ENCODE measurements at regions not wholly inside any gene's neighbourhood (a gene's known extent, or its start where the extent isn't known, plus 50 kb on each side); places are given as distances from the start of the nearest gene placed in this dataset.
A peak's percentile ranks its signal among the peaks of the same experiment; 100 is the strongest.

DNA sequence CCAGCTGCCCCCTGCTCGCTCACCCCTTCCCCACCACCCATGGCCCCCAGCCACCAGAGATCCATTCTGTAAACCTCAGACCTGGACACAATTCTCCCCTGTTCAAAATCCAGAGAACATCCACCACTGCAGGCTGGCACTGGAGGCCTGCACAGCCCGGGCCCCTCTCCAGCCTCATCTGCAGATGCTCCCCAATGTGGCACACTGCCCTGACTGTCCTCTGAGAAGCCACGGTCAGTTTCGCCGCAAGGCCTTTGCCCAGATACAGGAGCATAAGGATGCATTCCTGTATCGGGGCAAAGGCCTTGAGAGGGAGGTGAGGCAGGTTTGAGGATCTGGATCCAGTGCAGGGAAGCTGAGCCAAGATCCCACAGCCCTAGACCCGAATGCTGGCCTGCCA is 175.4 kb upstream of the LINGO1 start:
- no peaks in the 10 kb centered on the region for H3K9me3 ChIP-seq (ENCODE audit: control insufficient read depth, low read length, poor library complexity, severe bottlenecking)
- ATAC-seq (no peak), DNase-seq (no peak)
- no peak overlapping the region for H3K27ac Mint-ChIP-seq
- H3K4me3 Mint-ChIP-seq = no peak overlapping the region
- no peaks in the 10 kb centered on the region for H3K36me3 Mint-ChIP-seq (ENCODE audit: low read depth)
- H3K4me1 Mint-ChIP-seq = peaks cover 2% of the 10 kb centered on the region
- H3K27me3 Mint-ChIP-seq = peaks cover 29% of the 10 kb centered on the region

DNA sequence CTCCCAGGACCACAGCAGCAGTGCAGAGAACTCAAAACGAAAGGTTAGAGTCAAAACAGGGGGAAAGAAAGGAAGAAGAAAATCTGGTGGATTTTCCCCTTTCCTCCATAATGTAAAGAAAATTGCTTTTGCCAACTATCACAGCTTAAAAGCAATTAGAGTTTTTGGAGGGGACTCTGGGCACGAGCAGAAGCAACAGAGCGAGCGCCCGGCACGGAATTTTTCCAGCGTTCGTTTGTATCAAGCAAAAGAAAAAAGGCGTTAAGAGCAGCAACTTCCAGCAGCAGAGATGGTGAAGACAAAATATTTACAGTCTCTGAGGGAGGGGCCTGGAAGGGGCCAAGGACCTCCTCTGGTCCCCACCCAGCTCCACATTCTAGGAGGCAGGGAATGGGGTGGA is 174.9 kb upstream of the LINGO1 start:
- no peak overlapping the region for H3K4me3 Mint-ChIP-seq
- ATAC-seq (no peak), DNase-seq (no peak)
- H3K36me3 Mint-ChIP-seq (ENCODE audit: low read depth) = no peaks in the 10 kb centered on the region
- peaks cover 24% of the 10 kb centered on the region for H3K27me3 Mint-ChIP-seq
- no peak overlapping the region for H3K27ac Mint-ChIP-seq
- H3K4me1 Mint-ChIP-seq = peaks cover 2% of the 10 kb centered on the region
- no peaks in the 10 kb centered on the region for H3K9me3 ChIP-seq (ENCODE audit: control insufficient read depth, low read length, poor library complexity, severe bottlenecking)

- Mint-ChIP-seq H3K4me1 (peaks cover 2% of the 10 kb centered on the region), H3K27ac (no peak overlapping the region), H3K4me3 (no peak overlapping the region), H3K36me3 (ENCODE audit: low read depth) (no peaks in the 10 kb centered on the region), H3K27me3 (peaks cover 23% of the 10 kb centered on the region)
- ATAC-seq (no peak), DNase-seq (no peak)
- no peaks in the 10 kb centered on the region for H3K9me3 ChIP-seq (ENCODE audit: control insufficient read depth, low read length, poor library complexity, severe bottlenecking)
Observed at GRCh38 chr15:77807115-77807514, 174.4 kb upstream of the LINGO1 start.

DNA sequence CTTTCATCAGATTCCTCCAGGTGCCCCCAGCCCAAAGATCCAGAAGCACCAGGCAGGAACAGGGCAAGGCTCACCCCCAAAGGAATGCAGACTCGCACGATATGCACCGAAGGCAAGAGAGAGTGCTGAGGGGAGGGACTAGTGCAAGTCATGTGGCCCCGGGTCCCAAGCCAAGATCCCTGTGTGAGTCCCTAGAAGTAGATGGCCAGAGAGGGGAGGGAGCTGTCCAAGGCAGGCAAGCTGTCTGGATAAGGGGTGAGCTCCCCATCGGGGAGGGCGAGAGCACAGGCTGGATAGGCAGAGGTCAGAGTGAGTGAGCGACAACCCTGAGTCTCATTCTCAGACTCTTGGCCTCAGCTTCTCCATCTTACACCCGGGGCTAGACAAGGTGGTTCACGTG is 171.5 kb upstream of the LINGO1 start:
- H3K27ac Mint-ChIP-seq = no peak overlapping the region
- H3K4me3 Mint-ChIP-seq = no peak overlapping the region
- H3K36me3 Mint-ChIP-seq (ENCODE audit: low read depth) = no peaks in the 10 kb centered on the region
- no peak for DNase-seq
- H3K27me3 Mint-ChIP-seq = peaks cover 34% of the 10 kb centered on the region
- no peak for ATAC-seq
- H3K4me1 Mint-ChIP-seq = peaks cover 2% of the 10 kb centered on the region
- no peaks in the 10 kb centered on the region for H3K9me3 ChIP-seq (ENCODE audit: control insufficient read depth, low read length, poor library complexity, severe bottlenecking)

DNA sequence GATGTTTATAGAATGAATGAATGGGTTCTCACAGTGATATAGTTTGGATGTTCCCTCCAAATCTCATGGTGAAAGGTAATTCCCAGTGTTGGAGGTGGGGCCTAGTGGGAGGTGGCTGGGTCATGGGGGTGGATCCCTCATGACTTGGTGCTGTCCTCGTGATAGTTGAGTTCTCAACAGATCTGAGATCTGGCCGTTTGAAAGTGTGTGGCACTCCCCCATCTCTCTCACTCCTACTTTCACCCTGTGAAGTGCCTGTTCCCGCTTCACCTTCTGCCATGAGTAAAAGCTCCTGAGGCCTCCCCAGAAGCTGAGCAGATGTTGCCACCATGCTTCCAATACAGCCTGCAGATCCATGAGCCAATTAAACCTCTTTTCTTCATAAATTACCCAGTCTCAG is 170.8 kb upstream of the LINGO1 start:
- DNase-seq (no peak), ATAC-seq (no peak)
- Mint-ChIP-seq H3K27ac (no peak overlapping the region), H3K27me3 (peaks cover 38% of the 10 kb centered on the region), H3K4me3 (no peak overlapping the region), H3K36me3 (ENCODE audit: low read depth) (no peaks in the 10 kb centered on the region), H3K4me1 (peaks cover 2% of the 10 kb centered on the region)
- no peaks in the 10 kb centered on the region for H3K9me3 ChIP-seq (ENCODE audit: control insufficient read depth, low read length, poor library complexity, severe bottlenecking)

- no peak for ATAC-seq
- H3K4me1 Mint-ChIP-seq = peaks cover 6% of the 10 kb centered on the region
- no peak for DNase-seq
- no peak overlapping the region for H3K4me3 Mint-ChIP-seq
- peaks cover 47% of the 10 kb centered on the region for H3K27me3 Mint-ChIP-seq
- H3K36me3 Mint-ChIP-seq (ENCODE audit: low read depth) = peaks cover 1% of the 10 kb centered on the region
- no peaks in the 10 kb centered on the region for H3K9me3 ChIP-seq (ENCODE audit: control insufficient read depth, low read length, poor library complexity, severe bottlenecking)
- no peak overlapping the region for H3K27ac Mint-ChIP-seq
Observed at GRCh38 chr15:77800305-77800704, 167.6 kb upstream of the LINGO1 start.

DNA sequence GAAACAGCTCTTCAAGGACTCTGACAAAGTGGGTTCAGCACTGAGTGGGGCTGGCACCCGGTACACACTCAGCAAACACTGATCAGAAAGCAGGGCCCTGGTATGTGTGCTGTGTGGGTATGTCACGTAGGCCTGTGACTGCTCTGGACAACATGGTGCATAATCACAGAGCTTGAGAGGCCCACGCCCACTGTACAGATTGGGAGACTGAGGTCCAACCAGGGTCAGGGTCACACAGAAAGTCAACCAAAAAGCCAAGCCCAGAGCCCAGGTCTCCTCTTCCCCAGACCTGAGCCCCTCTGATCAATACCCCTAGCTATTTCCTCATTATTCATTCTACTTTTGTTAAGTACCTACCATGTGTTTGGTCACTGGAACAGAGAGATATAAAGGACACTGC is 166.1 kb upstream of the LINGO1 start:
- H3K9me3 ChIP-seq (ENCODE audit: control insufficient read depth, low read length, poor library complexity, severe bottlenecking) = no peaks in the 10 kb centered on the region
- Mint-ChIP-seq H3K4me1 (peaks cover 6% of the 10 kb centered on the region), H3K36me3 (ENCODE audit: low read depth) (peaks cover 2% of the 10 kb centered on the region), H3K27ac (no peak overlapping the region), H3K27me3 (peaks cover 52% of the 10 kb centered on the region), H3K4me3 (no peak overlapping the region)
- DNase-seq (no peak), ATAC-seq (no peak)

- no peak for DNase-seq
- Mint-ChIP-seq H3K27ac (no peak overlapping the region), H3K4me1 (peaks cover 4% of the 10 kb centered on the region), H3K27me3 (peaks cover 50% of the 10 kb centered on the region), H3K4me3 (no peak overlapping the region), H3K36me3 (ENCODE audit: low read depth) (peaks cover 2% of the 10 kb centered on the region)
- no peaks in the 10 kb centered on the region for H3K9me3 ChIP-seq (ENCODE audit: control insufficient read depth, low read length, poor library complexity, severe bottlenecking)
- no peak for ATAC-seq
Observed at GRCh38 chr15:77798151-77798835, 165.6 kb upstream of the LINGO1 start.

GRCh38 chr15:77797270-77797669 is 164.6 kb upstream of the LINGO1 start:
- H3K4me3 Mint-ChIP-seq = no peak overlapping the region
- peaks cover 59% of the 10 kb centered on the region for H3K27me3 Mint-ChIP-seq
- H3K36me3 Mint-ChIP-seq (ENCODE audit: low read depth) = peaks cover 2% of the 10 kb centered on the region
- DNase-seq = no peak
- peak overlapping the region; percentile 45 for H3K27ac Mint-ChIP-seq
- no peak for ATAC-seq
- no peaks in the 10 kb centered on the region for H3K9me3 ChIP-seq (ENCODE audit: control insufficient read depth, low read length, poor library complexity, severe bottlenecking)
- peaks cover 4% of the 10 kb centered on the region for H3K4me1 Mint-ChIP-seq

GRCh38 chr15:77796046-77796729 is 163.5 kb upstream of the LINGO1 start:
- Mint-ChIP-seq H3K4me3 (no peak overlapping the region), H3K4me1 (peaks cover 4% of the 10 kb centered on the region), H3K36me3 (ENCODE audit: low read depth) (peaks cover 2% of the 10 kb centered on the region), H3K27ac (no peak overlapping the region), H3K27me3 (peaks cover 59% of the 10 kb centered on the region)
- DNase-seq (no peak), ATAC-seq (no peak)
- no peaks in the 10 kb centered on the region for H3K9me3 ChIP-seq (ENCODE audit: control insufficient read depth, low read length, poor library complexity, severe bottlenecking)

- no peak overlapping the region for H3K4me3 Mint-ChIP-seq
- H3K27ac Mint-ChIP-seq = no peak overlapping the region
- peaks cover 55% of the 10 kb centered on the region for H3K27me3 Mint-ChIP-seq
- H3K9me3 ChIP-seq (ENCODE audit: control insufficient read depth, low read length, poor library complexity, severe bottlenecking) = no peaks in the 10 kb centered on the region
- H3K36me3 Mint-ChIP-seq (ENCODE audit: low read depth) = peaks cover 2% of the 10 kb centered on the region
- H3K4me1 Mint-ChIP-seq = peaks cover 4% of the 10 kb centered on the region
- no peak for DNase-seq
- no peak for ATAC-seq
Observed at GRCh38 chr15:77795446-77795845, 162.7 kb upstream of the LINGO1 start.

GRCh38 chr15:77791941-77792340 is 159.2 kb upstream of the LINGO1 start:
- ATAC-seq = no peak
- DNase-seq = no peak
- H3K4me1 Mint-ChIP-seq = peaks cover 2% of the 10 kb centered on the region
- no peaks in the 10 kb centered on the region for H3K9me3 ChIP-seq (ENCODE audit: control insufficient read depth, low read length, poor library complexity, severe bottlenecking)
- H3K36me3 Mint-ChIP-seq (ENCODE audit: low read depth) = peaks cover 2% of the 10 kb centered on the region
- H3K27ac Mint-ChIP-seq = no peak overlapping the region
- H3K27me3 Mint-ChIP-seq = peaks cover 53% of the 10 kb centered on the region
- no peak overlapping the region for H3K4me3 Mint-ChIP-seq

GRCh38 chr15:77790481-77790880 is 157.8 kb upstream of the LINGO1 start:
- peaks cover 50% of the 10 kb centered on the region for H3K27me3 Mint-ChIP-seq
- no peak overlapping the region for H3K4me3 Mint-ChIP-seq
- H3K4me1 Mint-ChIP-seq = peaks cover 1% of the 10 kb centered on the region
- peaks cover 4% of the 10 kb centered on the region for H3K36me3 Mint-ChIP-seq (ENCODE audit: low read depth)
- H3K27ac Mint-ChIP-seq = no peak overlapping the region
- DNase-seq (no peak), ATAC-seq (no peak)
- no peaks in the 10 kb centered on the region for H3K9me3 ChIP-seq (ENCODE audit: control insufficient read depth, low read length, poor library complexity, severe bottlenecking)

DNA sequence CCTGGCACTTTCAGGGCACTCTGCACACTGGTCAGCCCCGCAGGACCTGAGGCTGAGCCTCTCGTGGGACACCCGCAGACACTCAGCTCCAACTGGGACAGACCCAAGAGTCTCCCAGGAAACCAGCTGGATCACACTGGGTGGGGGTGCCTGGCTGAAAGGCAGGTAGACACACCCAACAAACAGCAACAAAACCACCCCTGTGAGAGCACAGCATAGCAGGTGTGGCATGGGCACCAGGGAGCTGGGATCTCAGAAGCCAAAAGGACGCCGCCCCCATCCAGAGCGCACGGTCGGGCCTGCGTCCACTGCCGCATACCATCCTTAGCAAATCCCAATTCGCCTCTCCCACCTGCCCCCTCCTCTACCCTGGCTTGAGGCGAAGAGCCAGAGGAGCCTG is 154.2 kb upstream of the LINGO1 start:
- ATAC-seq (no peak), DNase-seq (no peak)
- no peaks in the 10 kb centered on the region for H3K9me3 ChIP-seq (ENCODE audit: control insufficient read depth, low read length, poor library complexity, severe bottlenecking)
- no peak overlapping the region for H3K27ac Mint-ChIP-seq
- no peak overlapping the region for H3K4me3 Mint-ChIP-seq
- H3K36me3 Mint-ChIP-seq (ENCODE audit: low read depth) = peaks cover 6% of the 10 kb centered on the region
- H3K4me1 Mint-ChIP-seq = peaks cover 4% of the 10 kb centered on the region
- H3K27me3 Mint-ChIP-seq = peaks cover 41% of the 10 kb centered on the region

Measured in T-helper 17 cell (primary cell).